ENCODE measurements at regions not wholly inside any gene's neighbourhood (a gene's known extent, or its start where the extent isn't known, plus 50 kb on each side); places are given as distances from the start of the nearest gene placed in this dataset.
"Not testable (repeated sequence)": the region's sequence is repeated elsewhere in the genome, so short reads cannot be mapped to it uniquely, and the experiment has no call there.

- peak; percentile 42 to 43 for DNase-seq
These were observed 522.4 kb upstream of the NAALADL2 start for GRCh38 chr3:174336784-174337183.

GRCh38 chr3:174337227-174337626, 521.9 kb upstream of the NAALADL2 start:
- peak; percentile 41 to 92 for DNase-seq

GRCh38 chr3:174340624-174341587, 518.2 kb upstream of the NAALADL2 start:
- no peak for DNase-seq

GRCh38 chr3:174342171-174342570, 517.0 kb upstream of the NAALADL2 start:
- DNase-seq = no peak

GRCh38 chr3:174342941-174343501, 516.1 kb upstream of the NAALADL2 start:
- DNase-seq = no peak

- DNase-seq = no peak
These were observed 513.0 kb upstream of the NAALADL2 start for GRCh38 chr3:174346141-174346540.

GRCh38 chr3:174346571-174346970, 512.6 kb upstream of the NAALADL2 start:
- DNase-seq = no peak

- DNase-seq = no peak
These were observed 511.5 kb upstream of the NAALADL2 start for GRCh38 chr3:174347474-174348138.

GRCh38 chr3:174352227-174352626, 506.9 kb upstream of the NAALADL2 start:
- DNase-seq = no peak

- DNase-seq = peak; percentile 37 to 43
These were observed 503.6 kb upstream of the NAALADL2 start for GRCh38 chr3:174355505-174355904.

GRCh38 chr3:174356596-174356995, 502.5 kb upstream of the NAALADL2 start:
- no peak for DNase-seq

GRCh38 chr3:174358252-174358651, 500.9 kb upstream of the NAALADL2 start:
- no peak for DNase-seq

- no peak for DNase-seq
These were observed 496.6 kb upstream of the NAALADL2 start for GRCh38 chr3:174362556-174362955.

- no peak for DNase-seq
These were observed 495.9 kb upstream of the NAALADL2 start for GRCh38 chr3:174363256-174363655.

GRCh38 chr3:174365796-174366195, 493.3 kb upstream of the NAALADL2 start:
- no peak for DNase-seq

GRCh38 chr3:174366904-174367303, 492.2 kb upstream of the NAALADL2 start:
- not testable (repeated sequence) for DNase-seq

- DNase-seq = no peak
These were observed 482.8 kb upstream of the NAALADL2 start for GRCh38 chr3:174376346-174376745.

GRCh38 chr3:174377096-174377495, 482.0 kb upstream of the NAALADL2 start:
- DNase-seq = no peak

- no peak for DNase-seq
These were observed 481.4 kb upstream of the NAALADL2 start for GRCh38 chr3:174377684-174378083.

GRCh38 chr3:174382878-174383277, 476.3 kb upstream of the NAALADL2 start:
- DNase-seq = no peak

- no peak for DNase-seq
These were observed 471.4 kb upstream of the NAALADL2 start for GRCh38 chr3:174387736-174388135.

GRCh38 chr3:174397848-174398247, 461.3 kb upstream of the NAALADL2 start:
- DNase-seq = peak; percentile 17 to 56

- no peak for DNase-seq
These were observed 460.4 kb upstream of the NAALADL2 start for GRCh38 chr3:174398761-174399160.
